PC-9 (cell line): ENCODE measurements at regions not wholly inside any gene's neighbourhood (a gene's known extent, or its start where the extent isn't known, plus 50 kb on each side); places are given as distances from the start of the nearest gene placed in this dataset.

Experiments
- BruUV-seq: library from RNA; stranded (reverse); fragments of 400-500 nt; replicated peaks from 2 replicates; lab custom pipeline; 2021; lab: Mats Ljungman, UMichigan
- CTCF ChIA-PET: fragments of 300-600 bp; sonication (Branson Sonifier 250); formaldehyde crosslinking; loops from one replicate; lab custom pipeline; 2022; ENCODE audit warnings: antibody characterized with exemption; lab: Charles Lee
- POLR2A ChIA-PET: fragments of 300-600 bp; sonication (Branson Sonifier 250); formaldehyde crosslinking; loops from one replicate; lab custom pipeline; 2022; ENCODE audit warnings: antibody characterized with exemption; ENCODE audit not compliant: unreplicated experiment; lab: Charles Lee
- DNase-seq, 2 experiments: peaks; one replicate each; pipeline versions ENCODE4 v3.0.0 to v3.0.0-alpha.2; 2015 to 2022; ENCODE audit warnings: mixed read lengths in 1 of 2
- H2AFZ ChIP-seq: fragments of 200-600 bp; sonication (generic); 2 replicates; pipeline ENCODE4 v1.8.1; 2017; ENCODE audit warnings: antibody characterized with exemption
- H3F3A ChIP-seq: fragments of 200-600 bp; sonication (generic); 2 replicates; pipeline ENCODE4 v1.8.1; 2017; ENCODE audit warnings: antibody characterized with exemption, mild to moderate bottlenecking, low read depth; ENCODE audit not compliant: insufficient read depth
- H3K27ac ChIP-seq: fragments of 200-600 bp; sonication (generic); 2 replicates; pipeline ENCODE4 v1.6.1; 2016; ENCODE audit warnings: mixed run types
- H3K27me3 ChIP-seq: fragments of 200-600 bp; sonication (generic); 2 replicates; pipeline ENCODE4 v1.6.1; 2016; ENCODE audit warnings: low read depth, mixed run types; ENCODE audit not compliant: insufficient read depth
- H3K36me3 ChIP-seq: fragments of 200-600 bp; sonication (generic); 2 replicates; pipeline ENCODE4 v1.6.1; 2016; ENCODE audit warnings: low read depth, mixed run types
- H3K4me1 ChIP-seq: fragments of 200-600 bp; sonication (generic); replicated peaks from 2 replicates; pipeline ENCODE4 v1.6.1; 2016; ENCODE audit warnings: mixed run types; ENCODE audit not compliant: insufficient read depth
- H3K4me2 ChIP-seq: fragments of 200-600 bp; sonication (generic); 2 replicates; pipeline ENCODE4 v1.6.1; 2017; ENCODE audit warnings: mixed run types
- H3K4me3 ChIP-seq: fragments of 200-600 bp; sonication (generic); 2 replicates; pipeline ENCODE4 v1.6.1; 2016; ENCODE audit warnings: mixed run types
- H3K79me2 ChIP-seq: fragments of 200-600 bp; sonication (generic); 2 replicates; pipeline ENCODE4 v1.6.1; 2017; ENCODE audit warnings: low read depth, mixed run types
- H3K9me2 ChIP-seq: fragments of 200-600 bp; sonication (generic); 2 replicates; pipeline ENCODE4 v1.8.1; 2017; ENCODE audit warnings: mild to moderate bottlenecking; ENCODE audit not compliant: insufficient read depth
- H3K9me3 ChIP-seq: fragments of 200-600 bp; sonication (generic); 2 replicates; pipeline ENCODE4 v1.8.1; 2016; ENCODE audit warnings: low read depth; ENCODE audit not compliant: insufficient read depth
- H4K20me1 ChIP-seq: fragments of 200-600 bp; sonication (generic); 2 replicates; pipeline ENCODE4 v1.8.1; 2017; ENCODE audit not compliant: insufficient read depth
- CTCF ChIP-seq: fragments of 200-600 bp; sonication (generic); conservative IDR thresholded peaks from 2 replicates; pipeline ENCODE4 v1.6.1; 2017; ENCODE audit warnings: mixed run types, antibody characterized with exemption, mild to moderate bottlenecking, moderate library complexity
- EZH2 ChIP-seq: fragments of 200-600 bp; sonication (generic); IDR thresholded peaks from 2 replicates; pipeline ENCODE4 v1.8.0; 2017; ENCODE audit warnings: antibody characterized with exemption, low read depth
- intact Hi-C: fragments of 100-400 bp; cut with micrococcal nuclease; formaldehyde crosslinking; loops from one replicate; pipeline ENCODE4 v1.10.0; 2022; ENCODE audit not compliant: unreplicated experiment

- Histone ChIP-seq H3K9me3 (no peaks in the 10 kb centered on the region), H3K4me1 (peaks cover 9% of the 10 kb centered on the region), H3K4me3 (no peak overlapping the region), H3K79me2 (no peaks in the 10 kb centered on the region), H3F3A (0 out of 2 replicates have a peak, but pooled peaks cover 5% of the 10 kb centered on the region), H3K4me2 (no peak overlapping the region), H3K27me3 (no peaks in the 10 kb centered on the region), H4K20me1 (no peaks in the 10 kb centered on the region), H3K27ac (no peak overlapping the region), H2AFZ (no peak overlapping the region), H3K9me2 (no peaks in the 10 kb centered on the region), H3K36me3 (no peaks in the 10 kb centered on the region)
- ChIA-PET CTCF (no interaction called here), POLR2A (no interaction called here)
- intact Hi-C loops: loop anchor here (10.0 kb wide), 1 partner anchor 397 kb away; no protein-coding TSS in a partner anchor
- BruUV-seq: no TSS peak
- TF ChIP-seq CTCF: no peak
- no peak for TF ChIP-seq EZH2
- no peak for DNase-seq
Measured at GRCh38 chrX:120797188-120797851, 78.3 kb downstream of the CT47B1 start.

GRCh38 chrX:120795301-120795700 is 80.4 kb downstream of the CT47B1 start:
- peaks cover 25% of the 10 kb centered on the region for H3K4me1 ChIP-seq
- no peak for TF ChIP-seq CTCF
- no peak for TF ChIP-seq EZH2
- no peak overlapping the region for H3K4me3 ChIP-seq
- CTCF ChIA-PET: no interaction called here
- H2AFZ ChIP-seq: no peak overlapping the region; the same call in 1 of the 2 replicates
- no peak for DNase-seq
- peaks cover 8% of the 10 kb centered on the region; the same call in 1 of the 2 replicates for H3F3A ChIP-seq
- no peaks in the 10 kb centered on the region for H3K9me3 ChIP-seq
- no peaks in the 10 kb centered on the region for H4K20me1 ChIP-seq
- no peaks in the 10 kb centered on the region for H3K27me3 ChIP-seq
- no peaks in the 10 kb centered on the region for H3K79me2 ChIP-seq
- BruUV-seq: no TSS peak
- no peaks in the 10 kb centered on the region for H3K9me2 ChIP-seq
- no peak overlapping the region for H3K27ac ChIP-seq
- intact Hi-C loops: loop anchor here (10.0 kb wide), 1 partner anchor 400 kb away; no protein-coding TSS in a partner anchor
- H3K36me3 ChIP-seq: no peaks in the 10 kb centered on the region
- POLR2A ChIA-PET: no interaction called here
- H3K4me2 ChIP-seq: no peak overlapping the region

- ChIA-PET POLR2A (no interaction called here), CTCF (no interaction called here)
- DNase-seq: peak in 1 of 2 experiments; percentile 73
- H3K27ac ChIP-seq: peak overlapping the region; percentile 43
- no peak overlapping the region for H2AFZ ChIP-seq
- no peaks in the 10 kb centered on the region for H3K9me2 ChIP-seq
- no peaks in the 10 kb centered on the region for H3K27me3 ChIP-seq
- H3K4me1 ChIP-seq: peaks cover 27% of the 10 kb centered on the region
- no peak overlapping the region for H3K4me2 ChIP-seq
- intact Hi-C loops: loop anchor here (10.0 kb wide), 1 partner anchor 400 kb away; no protein-coding TSS in a partner anchor
- H3K79me2 ChIP-seq: no peaks in the 10 kb centered on the region
- TF ChIP-seq EZH2: no peak
- TF ChIP-seq CTCF: no peak
- H3F3A ChIP-seq: peaks cover 8% of the 10 kb centered on the region; the same call in 1 of the 2 replicates
- no peaks in the 10 kb centered on the region for H3K36me3 ChIP-seq
- BruUV-seq: no TSS peak
- H3K4me3 ChIP-seq: no peak overlapping the region
- H3K9me3 ChIP-seq: no peaks in the 10 kb centered on the region
- H4K20me1 ChIP-seq: no peaks in the 10 kb centered on the region
Measured at GRCh38 chrX:120794525-120794975, 81.1 kb downstream of the CT47B1 start.
